Endothelial cell of umbilical vein (primary cell): ENCODE measurements at regions not wholly inside any gene's neighbourhood (a gene's known extent, or its start where the extent isn't known, plus 50 kb on each side); places are given as distances from the start of the nearest gene placed in this dataset.
A peak's percentile ranks its signal among the peaks of the same experiment; 100 is the strongest.
"Not testable (repeated sequence)": the region's sequence is repeated elsewhere in the genome, so short reads cannot be mapped to it uniquely, and the experiment has no call there.

Experiments used
- BruUV-seq: library from RNA; stranded (reverse); fragments of 400-500 nt; replicated peaks from 2 replicates; lab custom pipeline; 2021; lab: Mats Ljungman, UMichigan
- CTCF ChIA-PET: fragments of 300-600, 350-600 bp; sonication (Branson Sonifier 250); formaldehyde crosslinking; loops from one replicate; lab custom pipeline; 2021; ENCODE audit warnings: antibody characterized with exemption, inconsistent platforms; lab: Charles Lee
- POLR2A ChIA-PET: fragments of 300-600, 350-600 bp; sonication (Branson Sonifier 250); formaldehyde crosslinking; loops from one replicate; lab custom pipeline; 2021; ENCODE audit warnings: antibody characterized with exemption, inconsistent platforms; lab: Charles Lee
- DNase-seq: peaks from one replicate; pipeline ENCODE4 v3.0.0-alpha.2; 2011; ENCODE audit warnings: low read depth, low spot score
- FAIRE-seq: peaks from 2 replicates; lab custom pipeline; 2011; peaks lifted over from hg19 to GRCh38; lab: Jason Lieb, UNC
- H2AFZ ChIP-seq: 2 replicates; pipeline ENCODE4 v1.6.0; 2012; ENCODE audit warnings: low read depth, low read length, control low read depth, inconsistent platforms
- H3K27ac ChIP-seq: 2 replicates; pipeline ENCODE4 v1.5.1; 2011; ENCODE audit warnings: low read depth, mild to moderate bottlenecking, control low read depth, low read length, moderate library complexity; ENCODE audit not compliant: insufficient read depth
- H3K27me3 ChIP-seq, 2 experiments: 2 replicates each; pipeline versions ENCODE4 v1.6.0 to v1.6.1; 2011; ENCODE audit warnings: low read length in 2 of 2, mixed read lengths in 1 of 2; ENCODE audit not compliant: control insufficient read depth in 2 of 2, insufficient read depth in 2 of 2
- H3K36me3 ChIP-seq, 2 experiments: 2 replicates in 1 of 2; 3 replicates in 1 of 2; pipeline ENCODE4 v1.5.1; 2011; ENCODE audit warnings: low read length in 2 of 2, mild to moderate bottlenecking in 1 of 2, moderate library complexity in 1 of 2; ENCODE audit not compliant: control insufficient read depth in 2 of 2, insufficient read depth in 2 of 2; ENCODE audit errors: extremely low read depth in 1 of 2
- H3K4me1 ChIP-seq: 3 replicates; pipeline ENCODE4 v1.5.1; 2011; ENCODE audit warnings: mild to moderate bottlenecking, low read length; ENCODE audit not compliant: control insufficient read depth, insufficient read depth; ENCODE audit errors: extremely low read depth
- H3K4me2 ChIP-seq: 2 replicates; pipeline ENCODE4 v1.6.1; 2011; ENCODE audit warnings: low read length, control low read depth, mixed read lengths; ENCODE audit not compliant: insufficient read depth
- H3K4me3 ChIP-seq, 3 experiments: fragments of 200-600 bp in 1 of 3; sonication (generic), shearing (Covaris generic) in 1 of 3; replicated peaks in 1 of 3; 2 replicates each; pipeline ENCODE4 v1.5.1; 2011 to 2016; ENCODE audit warnings: control low read depth in 3 of 3, low read length in 3 of 3, mild to moderate bottlenecking in 2 of 3, inconsistent platforms in 1 of 3, low read depth in 1 of 3, moderate library complexity in 1 of 3; ENCODE audit not compliant: insufficient read depth in 1 of 3
- H3K79me2 ChIP-seq: 2 replicates; pipeline ENCODE4 v1.6.0; 2012; ENCODE audit warnings: low read length, inconsistent platforms; ENCODE audit not compliant: control insufficient read depth, insufficient read depth
- H3K9ac ChIP-seq: replicated peaks from 2 replicates; pipeline ENCODE3; 2011; ENCODE audit warnings: low read length, control low read depth; ENCODE audit not compliant: insufficient read depth; ENCODE audit errors: extremely low read depth
- H3K9me1 ChIP-seq: replicated peaks from 3 replicates; pipeline ENCODE4 v1.6.0; 2011; ENCODE audit warnings: mild to moderate bottlenecking, low read length; ENCODE audit not compliant: control insufficient read depth, insufficient read depth; ENCODE audit errors: extremely low read depth
- H3K9me3 ChIP-seq: replicated peaks from 2 replicates; pipeline ENCODE4 v1.5.1; 2012; ENCODE audit warnings: low read length, inconsistent platforms; ENCODE audit not compliant: control insufficient read depth, insufficient read depth
- H4K20me1 ChIP-seq: replicated peaks from 2 replicates; pipeline ENCODE3; 2011; ENCODE audit warnings: mild to moderate bottlenecking, low read length; ENCODE audit not compliant: control insufficient read depth, insufficient read depth; ENCODE audit errors: extremely low read depth
- dilution Hi-C: fragments of 300-500 bp; cut with MboI; formaldehyde crosslinking; loops from one replicate; pipeline ENCODE4 v1.15.0; 2019; ENCODE audit warnings: low sequenced_read_pairs; ENCODE audit not compliant: extremely low pct_ligation_motif_present
- intact Hi-C: fragments of 100-400 bp; cut with micrococcal nuclease; formaldehyde crosslinking; loops from one replicate; pipeline ENCODE4 v1.10.0; 2022
- TF ChIP-seq, protein P1 (sequence below), 2 donors: IDR thresholded peaks; 1 replicate in 1 of 2; 2 replicates in 1 of 2; pipeline ENCODE4 v1.5.1; 2011; ENCODE audit warnings: low read length in 2 of 2, mild to moderate bottlenecking in 2 of 2, moderate library complexity in 2 of 2, control low read depth in 1 of 2, inconsistent platforms in 1 of 2, low read depth in 1 of 2; ENCODE audit not compliant: insufficient read depth in 1 of 2; ENCODE audit errors: extremely low read depth in 1 of 2

DNA sequence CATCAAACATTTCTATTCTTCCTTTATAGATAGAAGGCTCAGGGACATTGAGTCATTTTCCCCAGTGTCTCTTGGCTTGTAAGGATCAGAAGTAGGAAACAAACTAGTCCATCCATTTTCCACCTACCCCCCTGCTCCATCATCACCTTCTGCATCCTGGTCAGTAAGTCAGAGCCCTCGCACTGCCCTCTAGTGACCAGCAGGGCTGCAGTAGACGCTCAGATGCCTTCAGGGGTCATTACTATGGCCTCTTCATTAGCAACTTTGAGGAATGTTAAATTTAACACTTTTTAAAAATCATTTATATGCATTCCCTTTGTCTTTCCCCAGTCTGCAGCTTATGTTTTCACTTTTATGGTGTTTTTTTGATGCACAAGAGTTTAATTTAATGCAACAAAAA, 228.4 kb upstream of the PRSS1 start:
- H3K4me3 ChIP-seq, H4K20me1 ChIP-seq, H3K4me2 ChIP-seq, BruUV-seq, H3K79me2 ChIP-seq, DNase-seq, H3K36me3 ChIP-seq, H3K9ac ChIP-seq, H3K9me3 ChIP-seq, H3K9me1 ChIP-seq, POLR2A ChIA-PET, H3K4me1 ChIP-seq, H2AFZ ChIP-seq, dilution Hi-C loops, H3K27ac ChIP-seq: not testable (repeated sequence)
- TF ChIP-seq, protein P1, sequence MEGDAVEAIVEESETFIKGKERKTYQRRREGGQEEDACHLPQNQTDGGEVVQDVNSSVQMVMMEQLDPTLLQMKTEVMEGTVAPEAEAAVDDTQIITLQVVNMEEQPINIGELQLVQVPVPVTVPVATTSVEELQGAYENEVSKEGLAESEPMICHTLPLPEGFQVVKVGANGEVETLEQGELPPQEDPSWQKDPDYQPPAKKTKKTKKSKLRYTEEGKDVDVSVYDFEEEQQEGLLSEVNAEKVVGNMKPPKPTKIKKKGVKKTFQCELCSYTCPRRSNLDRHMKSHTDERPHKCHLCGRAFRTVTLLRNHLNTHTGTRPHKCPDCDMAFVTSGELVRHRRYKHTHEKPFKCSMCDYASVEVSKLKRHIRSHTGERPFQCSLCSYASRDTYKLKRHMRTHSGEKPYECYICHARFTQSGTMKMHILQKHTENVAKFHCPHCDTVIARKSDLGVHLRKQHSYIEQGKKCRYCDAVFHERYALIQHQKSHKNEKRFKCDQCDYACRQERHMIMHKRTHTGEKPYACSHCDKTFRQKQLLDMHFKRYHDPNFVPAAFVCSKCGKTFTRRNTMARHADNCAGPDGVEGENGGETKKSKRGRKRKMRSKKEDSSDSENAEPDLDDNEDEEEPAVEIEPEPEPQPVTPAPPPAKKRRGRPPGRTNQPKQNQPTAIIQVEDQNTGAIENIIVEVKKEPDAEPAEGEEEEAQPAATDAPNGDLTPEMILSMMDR (IDR thresholded peaks at IDR 0.05; ENCODE audit: extremely low read depth in 1 of 2, insufficient read depth in 1 of 2, low read depth in 1 of 2, low read length in 2 of 2) = peak; percentile 28
- FAIRE-seq = peak; percentile 67
- CTCF ChIA-PET = interaction anchor here (0.9 to 2.4 kb wide), 9 partner anchors 10 to 483 kb away, joined by 3 to 9 read pairs (median 3); no protein-coding TSS in a partner anchor
- peaks cover 4 to 11% of the 10 kb centered on the region in 2 experiments for H3K27me3 ChIP-seq
- intact Hi-C loops = loop anchor here (1.0 kb wide), 3 partner anchors 19 to 83 kb away; no protein-coding TSS in a partner anchor

DNA sequence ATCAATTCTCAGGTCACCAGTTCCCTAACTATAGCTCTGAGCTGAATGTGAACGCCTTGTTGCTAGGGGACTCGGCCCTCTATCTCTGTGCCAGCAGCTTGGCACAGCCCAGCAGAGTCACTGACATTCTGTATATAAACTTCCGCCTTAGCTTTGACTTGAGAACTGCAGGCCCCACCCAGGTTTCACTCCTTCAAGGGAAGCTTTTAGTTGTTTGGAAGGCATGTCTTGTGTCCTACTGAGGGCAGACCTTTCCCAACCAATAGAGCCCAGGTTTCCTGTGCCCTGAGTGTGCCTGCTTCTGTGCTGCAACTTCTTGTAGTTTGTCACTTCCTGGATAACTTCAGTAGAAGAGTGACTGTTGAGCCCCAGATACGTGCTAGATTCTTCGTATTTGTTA, 228.8 kb upstream of the PRSS1 start:
- H2AFZ ChIP-seq, H3K4me1 ChIP-seq, DNase-seq, H3K9ac ChIP-seq, H3K36me3 ChIP-seq, H3K9me3 ChIP-seq, BruUV-seq, H3K27ac ChIP-seq, H3K79me2 ChIP-seq, FAIRE-seq, H4K20me1 ChIP-seq, POLR2A ChIA-PET, H3K9me1 ChIP-seq, dilution Hi-C loops, H3K4me2 ChIP-seq, H3K4me3 ChIP-seq: not testable (repeated sequence)
- peaks cover 5 to 11% of the 10 kb centered on the region in 2 experiments for H3K27me3 ChIP-seq
- intact Hi-C loops = loop anchor here (1.0 kb wide), 1 partner anchor 23 kb away; no protein-coding TSS in a partner anchor
- CTCF ChIA-PET = interaction anchor here (0.9 to 2.4 kb wide), 9 partner anchors 10 to 483 kb away, joined by 3 to 9 read pairs (median 4); no protein-coding TSS in a partner anchor
